HG03025 (cell line): ENCODE measurements at regions not wholly inside any gene's neighbourhood (a gene's known extent, or its start where the extent isn't known, plus 50 kb on each side); places are given as distances from the start of the nearest gene placed in this dataset.
"Not testable (repeated sequence)": the region's sequence is repeated elsewhere in the genome, so short reads cannot be mapped to it uniquely, and the experiment has no call there.

Experiments
- ATAC-seq: cut with Tn5 transposase; IDR thresholded peaks from one replicate; pipeline ENCODE4 v1.9.1; 2021; ENCODE audit warnings: mild to moderate bottlenecking, moderate library complexity; ENCODE audit not compliant: unreplicated experiment, low FRiP score

GRCh38 chr4:134754301-134755019 lies 552.9 kb upstream of the PABPC4L start:
- ATAC-seq = no peak

- ATAC-seq = no peak
These were observed 551.8 kb upstream of the PABPC4L start for GRCh38 chr4:134753390-134753789.

- ATAC-seq = no peak
These were observed 545.7 kb upstream of the PABPC4L start for GRCh38 chr4:134747108-134747805.

GRCh38 chr4:134740290-134740689 lies 538.7 kb upstream of the PABPC4L start:
- no peak for ATAC-seq

- ATAC-seq = no peak
These were observed 534.3 kb upstream of the PABPC4L start for GRCh38 chr4:134735901-134736300.

- no peak for ATAC-seq
These were observed 526.1 kb upstream of the PABPC4L start for GRCh38 chr4:134727696-134728095.

GRCh38 chr4:134722306-134722705 lies 520.7 kb upstream of the PABPC4L start:
- no peak for ATAC-seq

- ATAC-seq = no peak
These were observed 518.4 kb upstream of the PABPC4L start for GRCh38 chr4:134720030-134720429.

- ATAC-seq = no peak
These were observed 507.0 kb upstream of the PABPC4L start for GRCh38 chr4:134708616-134709015.

GRCh38 chr4:134708026-134708425 lies 506.4 kb upstream of the PABPC4L start:
- no peak for ATAC-seq

- ATAC-seq = no peak
These were observed 500.8 kb upstream of the PABPC4L start for GRCh38 chr4:134702374-134702773.

GRCh38 chr4:134700251-134700650 lies 498.7 kb upstream of the PABPC4L start:
- no peak for ATAC-seq

GRCh38 chr4:134698831-134699230 lies 497.2 kb upstream of the PABPC4L start:
- ATAC-seq = not testable (repeated sequence)

- ATAC-seq = no peak
These were observed 493.8 kb upstream of the PABPC4L start for GRCh38 chr4:134695433-134695832.

- ATAC-seq = no peak
These were observed 490.3 kb upstream of the PABPC4L start for GRCh38 chr4:134691915-134692314.

GRCh38 chr4:134687646-134688628 lies 486.3 kb upstream of the PABPC4L start:
- ATAC-seq = no peak

GRCh38 chr4:134677209-134677814 lies 475.7 kb upstream of the PABPC4L start:
- ATAC-seq = no peak

- ATAC-seq = no peak
These were observed 466.6 kb upstream of the PABPC4L start for GRCh38 chr4:134668237-134668636.

GRCh38 chr4:134666640-134667039 lies 465.1 kb upstream of the PABPC4L start:
- ATAC-seq = no peak

- no peak for ATAC-seq
These were observed 463.8 kb upstream of the PABPC4L start for GRCh38 chr4:134665429-134665828.
